GM23338 (cell line): ENCODE measurements at regions not wholly inside any gene's neighbourhood (a gene's known extent, or its start where the extent isn't known, plus 50 kb on each side); places are given as distances from the start of the nearest gene placed in this dataset.

Experiments used
- CREB1 ChIP-seq: fragments of 250-450 bp; sonication (Bioruptor Pico); IDR thresholded peaks from 2 replicates; pipeline ENCODE4 v1.5.0; 2020; ENCODE audit warnings: low read depth, mild to moderate bottlenecking, moderate library complexity
- EZH2 ChIP-seq: fragments of 200-600 bp; sonication (generic); IDR thresholded peaks from one replicate; pipeline ENCODE4 v1.8.0; 2017; ENCODE audit warnings: antibody characterized with exemption, mild to moderate bottlenecking, low read depth; ENCODE audit not compliant: unreplicated experiment
- JUNB ChIP-seq: IDR thresholded peaks from one replicate; pipeline ENCODE4 v1.6.1; 2016; ENCODE audit warnings: antibody characterized with exemption; ENCODE audit not compliant: unreplicated experiment
- POLR2AphosphoS5 ChIP-seq: IDR thresholded peaks from 2 replicates; pipeline ENCODE4 v1.6.1; 2016; ENCODE audit warnings: antibody characterized with exemption, low read depth
- STAT1 ChIP-seq: IDR thresholded peaks from one replicate; pipeline ENCODE4 v1.6.1; 2016; ENCODE audit warnings: antibody characterized with exemption; ENCODE audit not compliant: unreplicated experiment
- ZNF114 ChIP-seq: fragments of 250-450 bp; sonication (Bioruptor Pico); IDR thresholded peaks from 2 replicates; pipeline ENCODE4 v1.5.0; 2020; ENCODE audit warnings: mild to moderate bottlenecking, moderate library complexity
- ZNF331 ChIP-seq: fragments of 250-450 bp; sonication (Bioruptor Pico); IDR thresholded peaks from 2 replicates; pipeline ENCODE4 v1.5.0; 2020; ENCODE audit warnings: low read depth, mild to moderate bottlenecking, moderate library complexity
- TF ChIP-seq, protein P1 (sequence below): fragments of 250-450 bp; sonication (Bioruptor Pico); IDR thresholded peaks from 2 replicates; pipeline ENCODE4 v1.5.0; 2020; ENCODE audit warnings: mild to moderate bottlenecking, moderate library complexity
- TF ChIP-seq, protein P2 (sequence below), 2 experiments: fragments of 200-600 bp in 1 of 2; sonication (generic) in 1 of 2; conservative IDR thresholded peaks; 2 replicates each; pipeline versions ENCODE4 v1.5.1 to v1.6.1; 2016 to 2017; ENCODE audit warnings: antibody characterized with exemption in 2 of 2, low read depth in 2 of 2, mild to moderate bottlenecking in 2 of 2, moderate library complexity in 1 of 2
- TF ChIP-seq, protein P3 (sequence below): IDR thresholded peaks from 2 replicates; pipeline ENCODE4 v1.6.1; 2016; ENCODE audit warnings: antibody characterized with exemption

DNA sequence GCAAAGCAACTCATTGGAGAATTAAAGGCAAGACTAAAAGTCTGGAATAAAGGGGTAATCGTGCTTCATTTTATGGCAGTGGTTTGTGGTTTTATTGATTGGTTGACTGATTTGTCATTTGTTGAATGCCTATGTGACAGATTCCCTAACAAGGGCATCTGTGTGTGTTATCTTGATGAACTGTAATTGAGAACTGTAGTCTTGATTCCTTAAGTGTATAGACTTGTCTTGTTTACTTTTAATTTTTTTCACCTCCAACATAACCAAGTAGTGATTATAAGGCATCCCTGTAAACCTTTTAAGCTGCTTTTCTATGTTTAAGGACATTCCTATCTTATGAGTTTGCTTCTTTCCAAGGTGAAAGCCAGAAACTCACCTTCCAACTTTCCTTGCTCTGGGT is 216.0 kb upstream of the TAPT1 start (continued):
- TF ChIP-seq, protein P1, sequence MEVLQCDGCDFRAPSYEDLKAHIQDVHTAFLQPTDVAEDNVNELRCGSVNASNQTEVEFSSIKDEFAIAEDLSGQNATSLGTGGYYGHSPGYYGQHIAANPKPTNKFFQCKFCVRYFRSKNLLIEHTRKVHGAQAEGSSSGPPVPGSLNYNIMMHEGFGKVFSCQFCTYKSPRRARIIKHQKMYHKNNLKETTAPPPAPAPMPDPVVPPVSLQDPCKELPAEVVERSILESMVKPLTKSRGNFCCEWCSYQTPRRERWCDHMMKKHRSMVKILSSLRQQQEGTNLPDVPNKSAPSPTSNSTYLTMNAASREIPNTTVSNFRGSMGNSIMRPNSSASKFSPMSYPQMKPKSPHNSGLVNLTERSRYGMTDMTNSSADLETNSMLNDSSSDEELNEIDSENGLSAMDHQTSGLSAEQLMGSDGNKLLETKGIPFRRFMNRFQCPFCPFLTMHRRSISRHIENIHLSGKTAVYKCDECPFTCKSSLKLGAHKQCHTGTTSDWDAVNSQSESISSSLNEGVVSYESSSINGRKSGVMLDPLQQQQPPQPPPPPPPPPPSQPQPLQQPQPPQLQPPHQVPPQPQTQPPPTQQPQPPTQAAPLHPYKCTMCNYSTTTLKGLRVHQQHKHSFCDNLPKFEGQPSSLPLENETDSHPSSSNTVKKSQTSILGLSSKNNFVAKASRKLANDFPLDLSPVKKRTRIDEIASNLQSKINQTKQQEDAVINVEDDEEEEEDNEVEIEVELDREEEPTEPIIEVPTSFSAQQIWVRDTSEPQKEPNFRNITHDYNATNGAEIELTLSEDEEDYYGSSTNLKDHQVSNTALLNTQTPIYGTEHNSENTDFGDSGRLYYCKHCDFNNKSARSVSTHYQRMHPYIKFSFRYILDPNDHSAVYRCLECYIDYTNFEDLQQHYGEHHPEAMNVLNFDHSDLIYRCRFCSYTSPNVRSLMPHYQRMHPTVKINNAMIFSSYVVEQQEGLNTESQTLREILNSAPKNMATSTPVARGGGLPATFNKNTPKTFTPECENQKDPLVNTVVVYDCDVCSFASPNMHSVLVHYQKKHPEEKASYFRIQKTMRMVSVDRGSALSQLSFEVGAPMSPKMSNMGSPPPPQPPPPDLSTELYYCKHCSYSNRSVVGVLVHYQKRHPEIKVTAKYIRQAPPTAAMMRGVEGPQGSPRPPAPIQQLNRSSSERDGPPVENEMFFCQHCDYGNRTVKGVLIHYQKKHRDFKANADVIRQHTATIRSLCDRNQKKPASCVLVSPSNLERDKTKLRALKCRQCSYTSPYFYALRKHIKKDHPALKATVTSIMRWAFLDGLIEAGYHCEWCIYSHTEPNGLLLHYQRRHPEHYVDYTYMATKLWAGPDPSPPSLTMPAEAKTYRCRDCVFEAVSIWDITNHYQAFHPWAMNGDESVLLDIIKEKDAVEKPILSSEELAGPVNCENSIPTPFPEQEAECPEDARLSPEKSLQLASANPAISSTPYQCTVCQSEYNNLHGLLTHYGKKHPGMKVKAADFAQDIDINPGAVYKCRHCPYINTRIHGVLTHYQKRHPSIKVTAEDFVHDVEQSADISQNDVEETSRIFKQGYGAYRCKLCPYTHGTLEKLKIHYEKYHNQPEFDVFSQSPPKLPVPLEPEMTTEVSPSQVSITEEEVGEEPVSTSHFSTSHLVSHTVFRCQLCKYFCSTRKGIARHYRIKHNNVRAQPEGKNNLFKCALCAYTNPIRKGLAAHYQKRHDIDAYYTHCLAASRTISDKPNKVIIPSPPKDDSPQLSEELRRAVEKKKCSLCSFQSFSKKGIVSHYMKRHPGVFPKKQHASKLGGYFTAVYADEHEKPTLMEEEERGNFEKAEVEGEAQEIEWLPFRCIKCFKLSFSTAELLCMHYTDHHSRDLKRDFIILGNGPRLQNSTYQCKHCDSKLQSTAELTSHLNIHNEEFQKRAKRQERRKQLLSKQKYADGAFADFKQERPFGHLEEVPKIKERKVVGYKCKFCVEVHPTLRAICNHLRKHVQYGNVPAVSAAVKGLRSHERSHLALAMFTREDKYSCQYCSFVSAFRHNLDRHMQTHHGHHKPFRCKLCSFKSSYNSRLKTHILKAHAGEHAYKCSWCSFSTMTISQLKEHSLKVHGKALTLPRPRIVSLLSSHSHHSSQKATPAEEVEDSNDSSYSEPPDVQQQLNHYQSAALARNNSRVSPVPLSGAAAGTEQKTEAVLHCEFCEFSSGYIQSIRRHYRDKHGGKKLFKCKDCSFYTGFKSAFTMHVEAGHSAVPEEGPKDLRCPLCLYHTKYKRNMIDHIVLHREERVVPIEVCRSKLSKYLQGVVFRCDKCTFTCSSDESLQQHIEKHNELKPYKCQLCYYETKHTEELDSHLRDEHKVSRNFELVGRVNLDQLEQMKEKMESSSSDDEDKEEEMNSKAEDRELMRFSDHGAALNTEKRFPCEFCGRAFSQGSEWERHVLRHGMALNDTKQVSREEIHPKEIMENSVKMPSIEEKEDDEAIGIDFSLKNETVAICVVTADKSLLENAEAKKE: no peak
- no peak for TF ChIP-seq STAT1
- TF ChIP-seq ZNF331 (CRISPR knock-in tag): no peak
- TF ChIP-seq, protein P2, sequence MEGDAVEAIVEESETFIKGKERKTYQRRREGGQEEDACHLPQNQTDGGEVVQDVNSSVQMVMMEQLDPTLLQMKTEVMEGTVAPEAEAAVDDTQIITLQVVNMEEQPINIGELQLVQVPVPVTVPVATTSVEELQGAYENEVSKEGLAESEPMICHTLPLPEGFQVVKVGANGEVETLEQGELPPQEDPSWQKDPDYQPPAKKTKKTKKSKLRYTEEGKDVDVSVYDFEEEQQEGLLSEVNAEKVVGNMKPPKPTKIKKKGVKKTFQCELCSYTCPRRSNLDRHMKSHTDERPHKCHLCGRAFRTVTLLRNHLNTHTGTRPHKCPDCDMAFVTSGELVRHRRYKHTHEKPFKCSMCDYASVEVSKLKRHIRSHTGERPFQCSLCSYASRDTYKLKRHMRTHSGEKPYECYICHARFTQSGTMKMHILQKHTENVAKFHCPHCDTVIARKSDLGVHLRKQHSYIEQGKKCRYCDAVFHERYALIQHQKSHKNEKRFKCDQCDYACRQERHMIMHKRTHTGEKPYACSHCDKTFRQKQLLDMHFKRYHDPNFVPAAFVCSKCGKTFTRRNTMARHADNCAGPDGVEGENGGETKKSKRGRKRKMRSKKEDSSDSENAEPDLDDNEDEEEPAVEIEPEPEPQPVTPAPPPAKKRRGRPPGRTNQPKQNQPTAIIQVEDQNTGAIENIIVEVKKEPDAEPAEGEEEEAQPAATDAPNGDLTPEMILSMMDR (conservative IDR thresholded peaks at IDR 0.05; ENCODE audit: low read depth in 2 of 2): no peak
- no peak for TF ChIP-seq JUNB
- TF ChIP-seq ZNF114 (CRISPR knock-in tag): no peak
- TF ChIP-seq, protein P3, sequence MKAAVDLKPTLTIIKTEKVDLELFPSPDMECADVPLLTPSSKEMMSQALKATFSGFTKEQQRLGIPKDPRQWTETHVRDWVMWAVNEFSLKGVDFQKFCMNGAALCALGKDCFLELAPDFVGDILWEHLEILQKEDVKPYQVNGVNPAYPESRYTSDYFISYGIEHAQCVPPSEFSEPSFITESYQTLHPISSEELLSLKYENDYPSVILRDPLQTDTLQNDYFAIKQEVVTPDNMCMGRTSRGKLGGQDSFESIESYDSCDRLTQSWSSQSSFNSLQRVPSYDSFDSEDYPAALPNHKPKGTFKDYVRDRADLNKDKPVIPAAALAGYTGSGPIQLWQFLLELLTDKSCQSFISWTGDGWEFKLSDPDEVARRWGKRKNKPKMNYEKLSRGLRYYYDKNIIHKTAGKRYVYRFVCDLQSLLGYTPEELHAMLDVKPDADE: no peak
- no peak for TF ChIP-seq EZH2
- TF ChIP-seq POLR2AphosphoS5: no peak
- TF ChIP-seq CREB1: no peak
